ENCODE measurements at regions not wholly inside any gene's neighbourhood (a gene's known extent, or its start where the extent isn't known, plus 50 kb on each side); places are given as distances from the start of the nearest gene placed in this dataset.

- no peaks in the 10 kb centered on the region for H3K79me2 ChIP-seq (ENCODE audit: control insufficient read depth, insufficient read depth, low read length, poor library complexity)
- no peak overlapping the region for H3K23ac ChIP-seq (ENCODE audit: low read length)
- no peak overlapping the region for H2BK5ac ChIP-seq (ENCODE audit: low read depth, low read length, poor library complexity)
- WGBS (ENCODE audit: extremely low coverage, insufficient coverage, insufficient read length) = no CpG with 5 or more reads among the region's 1 CpG
- no peak overlapping the region for H3K9ac ChIP-seq (ENCODE audit: low read length)
- no peak overlapping the region for H3K14ac ChIP-seq (ENCODE audit: low read length)
- H4K12ac ChIP-seq (ENCODE audit: low read depth, low read length) = no peak overlapping the region
- H4K8ac ChIP-seq (ENCODE audit: low read depth, low read length) = no peak overlapping the region
- H3K79me1 ChIP-seq (ENCODE audit: low read length) = no peaks in the 10 kb centered on the region
- H2AFZ ChIP-seq (ENCODE audit: insufficient read depth, low read length, poor library complexity) = no peak overlapping the region
- H3K27ac ChIP-seq (ENCODE audit: low read depth, low read length) = no peak overlapping the region
- H3K27me3 ChIP-seq (ENCODE audit: insufficient read depth, low read length) = no peaks in the 10 kb centered on the region
- H3K4me3 ChIP-seq (ENCODE audit: low read depth, low read length) = no peak overlapping the region
- no peaks in the 10 kb centered on the region for H3K9me3 ChIP-seq (ENCODE audit: insufficient read depth, low read depth, low read length)
- H2BK120ac ChIP-seq (ENCODE audit: insufficient read depth, low read length, poor library complexity) = no peak overlapping the region
- H3K4me2 ChIP-seq (ENCODE audit: low read length) = no peak overlapping the region
- H4K91ac ChIP-seq (ENCODE audit: low read depth, low read length) = no peak overlapping the region
- H3K4ac ChIP-seq (ENCODE audit: low read depth, low read length) = no peak overlapping the region
- H3K4me1 ChIP-seq (ENCODE audit: control insufficient read depth in 1 of 2, insufficient read depth in 2 of 2, low read length in 2 of 2) = no peaks in the 10 kb centered on the region
- H2BK12ac ChIP-seq (ENCODE audit: low read length) = no peak overlapping the region
- H2AK5ac ChIP-seq (ENCODE audit: low read length) = no peak overlapping the region
- no peak for DNase-seq
- H3K36me3 ChIP-seq (ENCODE audit: control insufficient read depth in 1 of 2, insufficient read depth in 2 of 2, low read length in 2 of 2) = no peaks in the 10 kb centered on the region
- no peak overlapping the region for H3K18ac ChIP-seq (ENCODE audit: low read length)
These were observed 181.7 kb upstream of the CADPS start for GRCh38 chr3:63056932-63057331.

- H4K12ac ChIP-seq (ENCODE audit: low read depth, low read length) = no peak overlapping the region
- no peak overlapping the region for H3K4me2 ChIP-seq (ENCODE audit: low read length)
- H3K14ac ChIP-seq (ENCODE audit: low read length) = no peak overlapping the region
- H3K9me3 ChIP-seq (ENCODE audit: insufficient read depth, low read depth, low read length) = no peaks in the 10 kb centered on the region
- H3K27ac ChIP-seq (ENCODE audit: low read depth, low read length) = no peak overlapping the region
- no peaks in the 10 kb centered on the region for H3K36me3 ChIP-seq (ENCODE audit: control insufficient read depth in 1 of 2, insufficient read depth in 2 of 2, low read length in 2 of 2)
- no peak overlapping the region for H4K8ac ChIP-seq (ENCODE audit: low read depth, low read length)
- H3K27me3 ChIP-seq (ENCODE audit: insufficient read depth, low read length) = no peaks in the 10 kb centered on the region
- no peaks in the 10 kb centered on the region for H3K4me1 ChIP-seq (ENCODE audit: control insufficient read depth in 1 of 2, insufficient read depth in 2 of 2, low read length in 2 of 2)
- no CpG with 5 or more reads among the region's 2 CpGs for WGBS (ENCODE audit: extremely low coverage, insufficient coverage, insufficient read length)
- H3K79me2 ChIP-seq (ENCODE audit: control insufficient read depth, insufficient read depth, low read length, poor library complexity) = no peaks in the 10 kb centered on the region
- no peak overlapping the region for H2AK5ac ChIP-seq (ENCODE audit: low read length)
- H2BK120ac ChIP-seq (ENCODE audit: insufficient read depth, low read length, poor library complexity) = no peak overlapping the region
- H3K4me3 ChIP-seq (ENCODE audit: low read depth, low read length) = no peak overlapping the region
- no peak overlapping the region for H3K9ac ChIP-seq (ENCODE audit: low read length)
- no peak overlapping the region for H3K23ac ChIP-seq (ENCODE audit: low read length)
- DNase-seq = no peak
- no peaks in the 10 kb centered on the region for H3K79me1 ChIP-seq (ENCODE audit: low read length)
- H3K4ac ChIP-seq (ENCODE audit: low read depth, low read length) = no peak overlapping the region
- no peak overlapping the region for H2BK5ac ChIP-seq (ENCODE audit: low read depth, low read length, poor library complexity)
- no peak overlapping the region for H2BK12ac ChIP-seq (ENCODE audit: low read length)
- H4K91ac ChIP-seq (ENCODE audit: low read depth, low read length) = no peak overlapping the region
- no peak overlapping the region for H2AFZ ChIP-seq (ENCODE audit: insufficient read depth, low read length, poor library complexity)
- no peak overlapping the region for H3K18ac ChIP-seq (ENCODE audit: low read length)
These were observed 185.2 kb upstream of the CADPS start for GRCh38 chr3:63060412-63060811.

GRCh38 chr3:63061449-63061848, 186.2 kb upstream of the CADPS start:
- no CpG with 5 or more reads among the region's 5 CpGs for WGBS (ENCODE audit: extremely low coverage, insufficient coverage, insufficient read length)
- no peak overlapping the region for H3K4me2 ChIP-seq (ENCODE audit: low read length)
- H2BK120ac ChIP-seq (ENCODE audit: insufficient read depth, low read length, poor library complexity) = no peak overlapping the region
- H3K4ac ChIP-seq (ENCODE audit: low read depth, low read length) = no peak overlapping the region
- no peak overlapping the region for H2AK5ac ChIP-seq (ENCODE audit: low read length)
- H3K27me3 ChIP-seq (ENCODE audit: insufficient read depth, low read length) = no peaks in the 10 kb centered on the region
- H3K4me1 ChIP-seq (ENCODE audit: control insufficient read depth in 1 of 2, insufficient read depth in 2 of 2, low read length in 2 of 2) = no peaks in the 10 kb centered on the region
- no peak overlapping the region for H4K8ac ChIP-seq (ENCODE audit: low read depth, low read length)
- no peak overlapping the region for H3K9ac ChIP-seq (ENCODE audit: low read length)
- H2AFZ ChIP-seq (ENCODE audit: insufficient read depth, low read length, poor library complexity) = no peak overlapping the region
- no peak overlapping the region for H4K91ac ChIP-seq (ENCODE audit: low read depth, low read length)
- H3K14ac ChIP-seq (ENCODE audit: low read length) = no peak overlapping the region
- no peak overlapping the region for H3K18ac ChIP-seq (ENCODE audit: low read length)
- no peak overlapping the region for H3K4me3 ChIP-seq (ENCODE audit: low read depth, low read length)
- H3K36me3 ChIP-seq (ENCODE audit: control insufficient read depth in 1 of 2, insufficient read depth in 2 of 2, low read length in 2 of 2) = no peaks in the 10 kb centered on the region
- H3K27ac ChIP-seq (ENCODE audit: low read depth, low read length) = no peak overlapping the region
- H3K9me3 ChIP-seq (ENCODE audit: insufficient read depth, low read depth, low read length) = no peaks in the 10 kb centered on the region
- no peak overlapping the region for H3K23ac ChIP-seq (ENCODE audit: low read length)
- no peak overlapping the region for H4K12ac ChIP-seq (ENCODE audit: low read depth, low read length)
- no peaks in the 10 kb centered on the region for H3K79me2 ChIP-seq (ENCODE audit: control insufficient read depth, insufficient read depth, low read length, poor library complexity)
- DNase-seq = no peak
- no peak overlapping the region for H2BK12ac ChIP-seq (ENCODE audit: low read length)
- no peak overlapping the region for H2BK5ac ChIP-seq (ENCODE audit: low read depth, low read length, poor library complexity)
- no peaks in the 10 kb centered on the region for H3K79me1 ChIP-seq (ENCODE audit: low read length)

- Histone ChIP-seq H3K9me3 (ENCODE audit: insufficient read depth, low read depth, low read length) (no peaks in the 10 kb centered on the region), H2BK120ac (ENCODE audit: insufficient read depth, low read length, poor library complexity) (no peak overlapping the region), H3K79me2 (ENCODE audit: control insufficient read depth, insufficient read depth, low read length, poor library complexity) (no peaks in the 10 kb centered on the region), H4K12ac (ENCODE audit: low read depth, low read length) (no peak overlapping the region), H3K27me3 (ENCODE audit: insufficient read depth, low read length) (no peaks in the 10 kb centered on the region), H2AK5ac (ENCODE audit: low read length) (no peak overlapping the region), H3K4ac (ENCODE audit: low read depth, low read length) (no peak overlapping the region), H3K4me1 (ENCODE audit: control insufficient read depth in 1 of 2, insufficient read depth in 2 of 2, low read length in 2 of 2) (no peaks in the 10 kb centered on the region), H3K36me3 (ENCODE audit: control insufficient read depth in 1 of 2, insufficient read depth in 2 of 2, low read length in 2 of 2) (no peaks in the 10 kb centered on the region), H4K91ac (ENCODE audit: low read depth, low read length) (no peak overlapping the region), H3K4me2 (ENCODE audit: low read length) (no peak overlapping the region), H4K8ac (ENCODE audit: low read depth, low read length) (no peak overlapping the region), H3K4me3 (ENCODE audit: low read depth, low read length) (no peak overlapping the region), H3K14ac (ENCODE audit: low read length) (no peak overlapping the region), H3K9ac (ENCODE audit: low read length) (no peak overlapping the region), H2BK5ac (ENCODE audit: low read depth, low read length, poor library complexity) (no peak overlapping the region), H3K27ac (ENCODE audit: low read depth, low read length) (no peak overlapping the region), H2BK12ac (ENCODE audit: low read length) (no peak overlapping the region), H2AFZ (ENCODE audit: insufficient read depth, low read length, poor library complexity) (no peak overlapping the region), H3K23ac (ENCODE audit: low read length) (no peak overlapping the region), H3K18ac (ENCODE audit: low read length) (no peak overlapping the region), H3K79me1 (ENCODE audit: low read length) (no peaks in the 10 kb centered on the region)
- no CpG with 5 or more reads among the region's 1 CpG for WGBS (ENCODE audit: extremely low coverage, insufficient coverage, insufficient read length)
- no peak for DNase-seq
These were observed 189.1 kb upstream of the CADPS start for GRCh38 chr3:63064209-63064755.

Measured in trophoblast cell (in vitro differentiated cells and primary cell).